Upper lobe of right lung (tissue), 1 donor: ENCODE measurements at regions not wholly inside any gene's neighbourhood (a gene's known extent, or its start where the extent isn't known, plus 50 kb on each side); places are given as distances from the start of the nearest gene placed in this dataset.
A peak's percentile ranks its signal among the peaks of the same experiment; 100 is the strongest.

ENCODE experiments used
- ATAC-seq: fragments of 200-7000 bp; cut with Tn5 transposase; one replicate; pipeline ENCODE4 v1.9.1; 2020; ENCODE audit warnings: mild to moderate bottlenecking, moderate library complexity
- DNase-seq: peaks from one replicate; pipeline ENCODE4 v3.0.0-alpha.2; 2020
- H3K27ac ChIP-seq: fragments of 200-600 bp; one replicate; pipeline ENCODE4 v1.8.0; 2022
- H3K27me3 ChIP-seq: fragments of 200-600 bp; one replicate; pipeline ENCODE4 v1.8.0; 2022; ENCODE audit warnings: mild to moderate bottlenecking
- H3K36me3 ChIP-seq: fragments of 200-600 bp; one replicate; pipeline ENCODE4 v1.8.0; 2022
- H3K4me1 ChIP-seq: fragments of 200-600 bp; one replicate; pipeline ENCODE4 v1.8.0; 2022
- H3K4me3 ChIP-seq: fragments of 200-600 bp; one replicate; pipeline ENCODE4 v1.8.0; 2022; ENCODE audit warnings: mild to moderate bottlenecking
- H3K9me3 ChIP-seq: fragments of 200-600 bp; one replicate; pipeline ENCODE4 v1.8.0; 2022
- intact Hi-C: fragments of 100-400 bp; cut with DNase I; formaldehyde crosslinking; loops from one replicate; pipeline ENCODE4 v1.11.0; 2022
- TF ChIP-seq, protein P1 (sequence below): fragments of 200-600 bp; IDR thresholded peaks from one replicate; pipeline ENCODE4 v1.8.0; 2022; ENCODE audit warnings: antibody characterized with exemption
- donor health status: DM: no; HTN: yes; CAD: no; lungs with severe emphysema.

DNA sequence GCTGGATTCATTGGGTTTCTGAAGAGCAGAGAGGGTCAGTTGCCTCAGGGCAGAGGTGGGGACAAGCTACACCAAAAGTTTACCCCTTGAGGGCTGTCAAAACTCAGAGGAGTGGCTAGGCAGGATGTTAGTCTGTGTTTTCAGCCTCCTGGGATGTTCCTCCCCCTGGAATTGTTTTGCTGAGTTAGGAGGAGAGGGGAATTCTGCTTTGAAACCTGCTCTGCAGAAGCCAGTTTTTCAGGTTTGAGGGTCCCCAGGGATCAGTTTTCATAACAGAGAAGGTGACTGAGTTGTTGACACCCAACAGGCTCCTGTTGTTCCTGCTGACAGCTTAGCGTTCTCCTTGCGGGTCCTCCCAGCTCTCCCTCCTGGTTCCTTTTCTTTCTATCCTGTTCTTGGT, 121.9 kb upstream of the TMTC4 start:
- H3K27me3 ChIP-seq = no peaks in the 10 kb centered on the region
- ATAC-seq (no peak), DNase-seq (no peak)
- no peaks in the 10 kb centered on the region for H3K9me3 ChIP-seq
- no peak overlapping the region for H3K4me3 ChIP-seq
- H3K4me1 ChIP-seq = no peaks in the 10 kb centered on the region
- TF ChIP-seq, protein P1, sequence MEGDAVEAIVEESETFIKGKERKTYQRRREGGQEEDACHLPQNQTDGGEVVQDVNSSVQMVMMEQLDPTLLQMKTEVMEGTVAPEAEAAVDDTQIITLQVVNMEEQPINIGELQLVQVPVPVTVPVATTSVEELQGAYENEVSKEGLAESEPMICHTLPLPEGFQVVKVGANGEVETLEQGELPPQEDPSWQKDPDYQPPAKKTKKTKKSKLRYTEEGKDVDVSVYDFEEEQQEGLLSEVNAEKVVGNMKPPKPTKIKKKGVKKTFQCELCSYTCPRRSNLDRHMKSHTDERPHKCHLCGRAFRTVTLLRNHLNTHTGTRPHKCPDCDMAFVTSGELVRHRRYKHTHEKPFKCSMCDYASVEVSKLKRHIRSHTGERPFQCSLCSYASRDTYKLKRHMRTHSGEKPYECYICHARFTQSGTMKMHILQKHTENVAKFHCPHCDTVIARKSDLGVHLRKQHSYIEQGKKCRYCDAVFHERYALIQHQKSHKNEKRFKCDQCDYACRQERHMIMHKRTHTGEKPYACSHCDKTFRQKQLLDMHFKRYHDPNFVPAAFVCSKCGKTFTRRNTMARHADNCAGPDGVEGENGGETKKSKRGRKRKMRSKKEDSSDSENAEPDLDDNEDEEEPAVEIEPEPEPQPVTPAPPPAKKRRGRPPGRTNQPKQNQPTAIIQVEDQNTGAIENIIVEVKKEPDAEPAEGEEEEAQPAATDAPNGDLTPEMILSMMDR = no peak
- no peak overlapping the region for H3K27ac ChIP-seq
- H3K36me3 ChIP-seq = no peaks in the 10 kb centered on the region
- intact Hi-C loops = no loop called here

DNA sequence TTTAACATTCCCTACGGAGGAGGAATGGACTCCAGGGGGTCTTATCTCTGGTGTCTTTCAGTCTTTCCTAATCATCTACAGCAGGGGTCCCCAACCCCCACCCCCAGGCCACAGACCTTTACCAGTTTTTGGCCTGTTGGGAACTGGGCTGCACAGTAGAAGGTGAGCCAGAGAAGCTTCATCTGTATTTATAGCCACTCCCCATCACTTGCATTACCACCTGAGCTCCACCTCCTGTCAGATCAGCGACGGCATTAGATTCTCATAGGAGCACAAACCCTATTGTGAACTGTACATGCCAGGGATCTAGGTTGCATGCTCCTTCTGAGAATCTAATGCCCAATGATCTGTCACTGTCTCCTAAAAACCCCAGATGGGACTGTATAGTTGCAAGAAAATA, 120.0 kb upstream of the TMTC4 start:
- H3K4me3 ChIP-seq = no peak overlapping the region
- no peaks in the 10 kb centered on the region for H3K9me3 ChIP-seq
- no peaks in the 10 kb centered on the region for H3K27me3 ChIP-seq
- ATAC-seq (no peak), DNase-seq (no peak)
- H3K27ac ChIP-seq = no peak overlapping the region
- intact Hi-C loops = no loop called here
- H3K4me1 ChIP-seq = peaks cover 4% of the 10 kb centered on the region
- no peaks in the 10 kb centered on the region for H3K36me3 ChIP-seq
- TF ChIP-seq, protein P1 = no peak

DNA sequence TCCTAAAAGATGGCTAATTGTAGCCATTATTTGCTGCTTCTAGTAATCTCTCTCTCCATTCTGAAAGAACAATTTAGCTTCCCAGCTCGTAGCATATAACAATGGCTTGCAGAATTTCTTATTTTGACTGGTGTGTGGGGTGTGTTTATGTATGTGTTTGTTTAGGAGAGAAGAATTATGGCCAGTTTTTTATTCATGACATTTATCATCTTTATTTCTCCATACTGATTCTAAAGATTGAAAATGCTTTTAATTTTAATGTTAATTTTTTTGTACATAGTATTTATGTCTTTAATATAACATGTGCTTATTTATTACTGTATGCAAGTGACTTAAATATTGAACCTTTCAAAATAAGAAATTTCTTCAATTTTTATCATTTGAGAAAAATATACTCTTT, 115.8 kb upstream of the TMTC4 start:
- Histone ChIP-seq H3K27ac (no peak overlapping the region), H3K4me3 (no peak overlapping the region), H3K36me3 (no peaks in the 10 kb centered on the region), H3K9me3 (no peaks in the 10 kb centered on the region), H3K27me3 (no peaks in the 10 kb centered on the region), H3K4me1 (peaks cover 4% of the 10 kb centered on the region)
- TF ChIP-seq, protein P1 = no peak
- ATAC-seq (no peak), DNase-seq (no peak)
- intact Hi-C loops = no loop called here

DNA sequence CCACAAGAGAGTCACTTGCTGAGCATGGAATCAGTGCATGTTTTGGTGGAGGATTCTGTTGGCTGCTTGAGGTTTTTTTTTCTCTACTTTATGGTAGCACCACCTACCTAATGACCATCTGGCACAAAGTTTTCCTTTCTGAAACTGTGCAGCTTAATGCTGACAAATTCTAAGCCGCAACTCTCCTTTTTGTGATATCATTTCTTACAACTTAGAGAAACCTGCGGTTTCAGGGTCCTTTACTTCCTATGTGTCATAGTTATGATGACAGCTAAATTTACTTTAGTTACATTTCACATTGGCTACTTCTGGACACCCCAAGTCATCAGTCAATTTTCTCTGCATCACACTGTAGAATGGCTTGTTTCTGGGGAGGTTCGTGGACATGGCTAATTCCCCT, 115.4 kb upstream of the TMTC4 start:
- TF ChIP-seq, protein P1 = no peak
- Histone ChIP-seq H3K9me3 (no peaks in the 10 kb centered on the region), H3K36me3 (no peaks in the 10 kb centered on the region), H3K4me1 (peaks cover 4% of the 10 kb centered on the region), H3K27ac (peak overlapping the region; percentile 36), H3K27me3 (no peaks in the 10 kb centered on the region), H3K4me3 (no peak overlapping the region)
- intact Hi-C loops = no loop called here
- no peak for DNase-seq
- ATAC-seq = no peak

DNA sequence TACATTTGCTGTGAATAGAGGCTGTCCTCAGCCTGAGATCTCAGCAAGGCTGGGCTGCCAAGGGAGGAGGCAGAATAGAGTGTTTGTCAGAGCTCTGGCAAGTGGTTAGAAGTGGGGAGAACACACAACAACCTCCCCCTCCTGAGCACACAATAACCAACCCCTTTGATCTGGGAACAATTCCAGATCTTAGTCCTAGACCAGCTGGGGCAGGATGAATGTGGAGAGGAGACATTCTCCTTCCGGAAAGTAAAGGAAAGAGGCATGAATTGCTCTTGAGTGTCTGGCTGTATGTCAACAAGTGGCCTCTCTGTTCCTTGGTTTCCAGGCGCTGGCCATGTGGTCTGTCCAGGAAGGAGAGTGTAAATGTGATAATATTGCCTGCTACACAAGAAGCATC, 114.9 kb upstream of the TMTC4 start:
- H3K36me3 ChIP-seq = no peaks in the 10 kb centered on the region
- no peaks in the 10 kb centered on the region for H3K27me3 ChIP-seq
- TF ChIP-seq, protein P1 = no peak
- no peak overlapping the region for H3K4me3 ChIP-seq
- intact Hi-C loops = no loop called here
- peaks cover 4% of the 10 kb centered on the region for H3K4me1 ChIP-seq
- no peaks in the 10 kb centered on the region for H3K9me3 ChIP-seq
- peak; percentile 98 for ATAC-seq
- DNase-seq = peak; percentile 63
- H3K27ac ChIP-seq = peak overlapping the region; percentile 36

DNA sequence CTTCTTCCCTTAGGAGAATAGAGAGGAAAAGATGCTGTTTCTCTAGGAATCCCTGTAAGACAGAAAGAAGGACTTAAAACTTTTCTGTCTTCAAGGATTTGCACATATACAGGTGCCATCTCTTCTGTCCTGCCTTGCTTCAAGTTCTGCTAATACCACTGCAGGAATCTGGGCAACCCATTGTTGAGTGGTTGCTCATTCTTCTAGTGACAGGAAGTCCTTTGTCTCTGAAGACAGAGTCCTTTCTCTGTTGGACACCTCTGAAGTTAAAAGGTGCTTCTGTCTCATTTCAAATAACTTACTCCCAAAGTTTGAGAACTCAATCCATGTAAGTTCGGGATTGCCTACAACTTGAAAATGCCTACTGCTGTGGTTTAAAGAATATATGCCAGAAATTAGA, 114.4 kb upstream of the TMTC4 start:
- Histone ChIP-seq H3K4me3 (no peak overlapping the region), H3K27ac (no peak overlapping the region), H3K27me3 (no peaks in the 10 kb centered on the region), H3K36me3 (no peaks in the 10 kb centered on the region), H3K4me1 (peaks cover 4% of the 10 kb centered on the region), H3K9me3 (no peaks in the 10 kb centered on the region)
- ATAC-seq (no peak), DNase-seq (no peak)
- TF ChIP-seq, protein P1 = no peak
- intact Hi-C loops = no loop called here
